ENCODE measurements at regions not wholly inside any gene's neighbourhood (a gene's known extent, or its start where the extent isn't known, plus 50 kb on each side); places are given as distances from the start of the nearest gene placed in this dataset.

GRCh38 chr4:180635281-180635680 is 1607.9 kb upstream of the TENM3 start:
- peak in 3 of 5 donors; percentile 16 to 40 (median 38) for DNase-seq
- TF ChIP-seq CTCF (IDR thresholded peaks at IDR 0.05; ENCODE audit: borderline replicate concordance, extremely low read depth, insufficient read depth) = no peak
- Histone ChIP-seq H3K27me3 (ENCODE audit: control insufficient read depth, insufficient read depth, low read length) (no peaks in the 10 kb centered on the region), H3K36me3 (ENCODE audit: control insufficient read depth in 2 of 3, insufficient read depth in 3 of 3, low read length in 3 of 3) (no peaks in the 10 kb centered on the region), H3K4me1 (ENCODE audit: control insufficient read depth in 2 of 3, insufficient read depth in 2 of 3, low read depth in 1 of 3, low read length in 3 of 3) (no peaks in the 10 kb centered on the region), H3K4me3 (ENCODE audit: low read length in 3 of 3) (no peak overlapping the region), H3K27ac (ENCODE audit: low read depth in 2 of 2, low read length in 2 of 2) (no peak overlapping the region), H3K9ac (ENCODE audit: low read length in 3 of 3) (no peak overlapping the region), H3K9me3 (ENCODE audit: control insufficient read depth in 2 of 3, insufficient read depth in 1 of 3, low read length in 3 of 3) (no peaks in the 10 kb centered on the region)
- intact Hi-C loops (cut with DNase I) = no loop called here
- no peak for FAIRE-seq

GRCh38 chr4:180636696-180637404 is 1606.4 kb upstream of the TENM3 start:
- H3K27ac ChIP-seq (ENCODE audit: low read depth in 2 of 2, low read length in 2 of 2) = no peak overlapping the region
- no peaks in the 10 kb centered on the region for H3K4me1 ChIP-seq (ENCODE audit: control insufficient read depth in 2 of 3, insufficient read depth in 2 of 3, low read depth in 1 of 3, low read length in 3 of 3)
- H3K9ac ChIP-seq (ENCODE audit: low read length in 3 of 3) = no peak overlapping the region
- no peaks in the 10 kb centered on the region for H3K36me3 ChIP-seq (ENCODE audit: control insufficient read depth in 2 of 3, insufficient read depth in 3 of 3, low read length in 3 of 3)
- no peaks in the 10 kb centered on the region for H3K9me3 ChIP-seq (ENCODE audit: control insufficient read depth in 2 of 3, insufficient read depth in 1 of 3, low read length in 3 of 3)
- DNase-seq (no peak), FAIRE-seq (no peak)
- H3K27me3 ChIP-seq (ENCODE audit: control insufficient read depth, insufficient read depth, low read length) = no peaks in the 10 kb centered on the region
- no peak for TF ChIP-seq CTCF (IDR thresholded peaks at IDR 0.05; ENCODE audit: borderline replicate concordance, extremely low read depth, insufficient read depth)
- intact Hi-C loops (cut with DNase I) = no loop called here
- H3K4me3 ChIP-seq (ENCODE audit: low read length in 3 of 3) = no peak overlapping the region

GRCh38 chr4:180637616-180638015 is 1605.6 kb upstream of the TENM3 start:
- FAIRE-seq (no peak), DNase-seq (no peak)
- Histone ChIP-seq H3K9ac (ENCODE audit: low read length in 3 of 3) (no peak overlapping the region), H3K36me3 (ENCODE audit: control insufficient read depth in 2 of 3, insufficient read depth in 3 of 3, low read length in 3 of 3) (no peaks in the 10 kb centered on the region), H3K27ac (ENCODE audit: low read depth in 2 of 2, low read length in 2 of 2) (no peak overlapping the region), H3K4me3 (ENCODE audit: low read length in 3 of 3) (no peak overlapping the region), H3K4me1 (ENCODE audit: control insufficient read depth in 2 of 3, insufficient read depth in 2 of 3, low read depth in 1 of 3, low read length in 3 of 3) (no peaks in the 10 kb centered on the region), H3K27me3 (ENCODE audit: control insufficient read depth, insufficient read depth, low read length) (no peaks in the 10 kb centered on the region), H3K9me3 (ENCODE audit: control insufficient read depth in 2 of 3, insufficient read depth in 1 of 3, low read length in 3 of 3) (no peaks in the 10 kb centered on the region)
- TF ChIP-seq CTCF (IDR thresholded peaks at IDR 0.05; ENCODE audit: borderline replicate concordance, extremely low read depth, insufficient read depth) = no peak
- intact Hi-C loops (cut with DNase I) = no loop called here

GRCh38 chr4:180640193-180640592 is 1603.0 kb upstream of the TENM3 start:
- DNase-seq (no peak), FAIRE-seq (no peak)
- Histone ChIP-seq H3K36me3 (ENCODE audit: control insufficient read depth in 2 of 3, insufficient read depth in 3 of 3, low read length in 3 of 3) (no peaks in the 10 kb centered on the region), H3K27me3 (ENCODE audit: control insufficient read depth, insufficient read depth, low read length) (no peaks in the 10 kb centered on the region), H3K4me3 (ENCODE audit: low read length in 3 of 3) (no peak overlapping the region), H3K9me3 (ENCODE audit: control insufficient read depth in 2 of 3, insufficient read depth in 1 of 3, low read length in 3 of 3) (no peaks in the 10 kb centered on the region), H3K9ac (ENCODE audit: low read length in 3 of 3) (no peak overlapping the region), H3K4me1 (ENCODE audit: control insufficient read depth in 2 of 3, insufficient read depth in 2 of 3, low read depth in 1 of 3, low read length in 3 of 3) (no peaks in the 10 kb centered on the region), H3K27ac (ENCODE audit: low read depth in 2 of 2, low read length in 2 of 2) (no peak overlapping the region)
- TF ChIP-seq CTCF (IDR thresholded peaks at IDR 0.05; ENCODE audit: borderline replicate concordance, extremely low read depth, insufficient read depth) = no peak
- intact Hi-C loops (cut with DNase I) = no loop called here

Data from kidney (tissue), 13 donors.